ENCODE measurements at regions not wholly inside any gene's neighbourhood (a gene's known extent, or its start where the extent isn't known, plus 50 kb on each side); places are given as distances from the start of the nearest gene placed in this dataset.

DNA sequence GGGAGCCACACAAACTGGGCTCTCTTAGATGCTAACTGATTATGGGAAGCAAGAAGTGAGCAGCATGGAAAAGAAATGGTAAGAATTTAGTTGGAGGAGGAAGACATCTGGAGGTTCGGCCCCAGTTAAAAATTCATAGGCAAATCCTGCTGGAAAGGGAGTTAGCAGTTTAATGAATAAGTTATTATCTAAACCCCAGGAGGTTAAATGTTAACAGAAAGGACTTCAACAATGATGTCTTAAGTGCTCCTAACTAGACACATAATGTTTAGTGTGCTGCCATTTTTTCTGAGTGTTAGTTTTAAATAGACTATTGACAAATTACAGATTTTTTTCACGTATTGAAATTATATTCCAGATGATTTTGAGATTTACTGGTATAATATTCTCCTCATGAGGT lies 1265.3 kb upstream of the ADGRL2 start:
- TF ChIP-seq, protein P1, sequence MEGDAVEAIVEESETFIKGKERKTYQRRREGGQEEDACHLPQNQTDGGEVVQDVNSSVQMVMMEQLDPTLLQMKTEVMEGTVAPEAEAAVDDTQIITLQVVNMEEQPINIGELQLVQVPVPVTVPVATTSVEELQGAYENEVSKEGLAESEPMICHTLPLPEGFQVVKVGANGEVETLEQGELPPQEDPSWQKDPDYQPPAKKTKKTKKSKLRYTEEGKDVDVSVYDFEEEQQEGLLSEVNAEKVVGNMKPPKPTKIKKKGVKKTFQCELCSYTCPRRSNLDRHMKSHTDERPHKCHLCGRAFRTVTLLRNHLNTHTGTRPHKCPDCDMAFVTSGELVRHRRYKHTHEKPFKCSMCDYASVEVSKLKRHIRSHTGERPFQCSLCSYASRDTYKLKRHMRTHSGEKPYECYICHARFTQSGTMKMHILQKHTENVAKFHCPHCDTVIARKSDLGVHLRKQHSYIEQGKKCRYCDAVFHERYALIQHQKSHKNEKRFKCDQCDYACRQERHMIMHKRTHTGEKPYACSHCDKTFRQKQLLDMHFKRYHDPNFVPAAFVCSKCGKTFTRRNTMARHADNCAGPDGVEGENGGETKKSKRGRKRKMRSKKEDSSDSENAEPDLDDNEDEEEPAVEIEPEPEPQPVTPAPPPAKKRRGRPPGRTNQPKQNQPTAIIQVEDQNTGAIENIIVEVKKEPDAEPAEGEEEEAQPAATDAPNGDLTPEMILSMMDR (conservative IDR thresholded peaks at IDR 0.05) = no peak
- peaks cover 3% of the 10 kb centered on the region for H3K9me3 Mint-ChIP-seq
- H3K27ac Mint-ChIP-seq (ENCODE audit: unreplicated experiment) = peak overlapping the region; percentile 76
- H3K27me3 Mint-ChIP-seq (ENCODE audit: low read depth) = no peaks in the 10 kb centered on the region
- H3K36me3 Mint-ChIP-seq (ENCODE audit: low read depth) = no peaks in the 10 kb centered on the region
- peaks cover 58% of the 10 kb centered on the region for H3K4me1 Mint-ChIP-seq
- H3K4me3 Mint-ChIP-seq = peak overlapping the region; percentile 36
- DNase-seq (ENCODE audit: low read depth, low spot score) = no peak

DNA sequence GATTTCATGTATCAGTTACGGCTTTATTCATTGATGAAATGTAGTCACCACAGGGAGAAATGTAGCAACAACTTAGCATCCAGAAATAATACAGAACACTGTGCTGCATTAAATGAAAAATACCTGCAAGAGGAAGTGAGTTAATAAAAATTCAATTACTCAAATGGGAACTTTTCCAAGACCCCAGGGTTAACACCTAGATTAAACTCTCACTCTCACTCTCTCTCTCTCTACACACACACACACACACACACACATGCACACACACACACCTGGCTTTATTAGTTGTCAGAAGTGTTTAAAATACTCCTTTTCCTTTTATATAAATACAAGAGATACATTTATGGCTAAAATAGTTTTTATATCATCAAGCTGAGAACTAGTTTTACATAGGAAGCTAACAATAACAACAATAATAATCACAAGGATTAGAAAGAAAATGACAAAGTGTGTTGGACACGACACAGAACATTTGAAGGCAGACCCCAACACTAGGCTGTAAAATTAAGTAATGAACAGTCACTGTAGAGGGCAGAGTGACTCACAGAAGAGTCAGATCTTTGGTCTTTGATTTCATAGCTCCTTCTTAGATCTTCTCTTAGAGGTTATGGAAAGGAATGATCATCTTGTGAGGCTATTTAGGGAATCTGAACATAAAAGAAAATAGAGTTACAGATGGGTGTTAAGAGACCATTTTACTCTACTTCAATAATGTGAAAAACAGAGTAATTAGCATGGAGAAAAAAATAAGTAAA lies 1266.0 kb upstream of the ADGRL2 start:
- peaks cover 3% of the 10 kb centered on the region for H3K9me3 Mint-ChIP-seq
- no peaks in the 10 kb centered on the region for H3K27me3 Mint-ChIP-seq (ENCODE audit: low read depth)
- H3K36me3 Mint-ChIP-seq (ENCODE audit: low read depth) = no peaks in the 10 kb centered on the region
- H3K4me3 Mint-ChIP-seq = peak overlapping the region; percentile 36
- H3K4me1 Mint-ChIP-seq = peaks cover 54% of the 10 kb centered on the region
- TF ChIP-seq, protein P1 (conservative IDR thresholded peaks at IDR 0.05) = no peak
- no peak for DNase-seq (ENCODE audit: low read depth, low spot score)
- H3K27ac Mint-ChIP-seq (ENCODE audit: unreplicated experiment) = peak overlapping the region; percentile 46

DNA sequence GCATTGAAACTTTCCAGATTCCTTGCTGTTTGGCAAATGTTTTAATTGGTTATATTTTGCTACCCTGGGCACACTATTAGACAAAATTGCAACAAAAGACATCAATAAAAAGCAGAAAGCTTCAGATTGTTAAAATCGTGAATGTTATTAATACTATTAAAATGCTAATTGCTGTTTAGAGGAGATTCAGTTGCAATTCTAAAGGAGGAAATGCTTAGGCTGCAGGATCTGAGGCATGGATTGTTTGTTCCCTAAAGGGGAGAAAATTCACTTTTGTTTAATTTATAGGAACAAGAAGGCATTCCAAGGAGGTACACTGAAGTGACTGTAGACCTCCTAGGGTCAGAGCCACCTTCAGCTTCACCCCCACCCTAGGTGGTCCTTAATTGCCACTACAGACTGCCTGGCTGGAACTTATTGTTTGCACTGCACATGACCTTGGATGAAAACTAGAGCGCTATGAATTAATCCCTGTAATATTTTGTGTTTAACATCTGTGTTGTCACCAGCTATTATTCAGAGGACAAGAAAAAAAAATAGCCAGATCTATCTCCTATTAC lies 1266.9 kb upstream of the ADGRL2 start:
- peak overlapping the region; percentile 8 for H3K27ac Mint-ChIP-seq (ENCODE audit: unreplicated experiment)
- DNase-seq (ENCODE audit: low read depth, low spot score) = no peak
- no peaks in the 10 kb centered on the region for H3K36me3 Mint-ChIP-seq (ENCODE audit: low read depth)
- H3K9me3 Mint-ChIP-seq = peaks cover 3% of the 10 kb centered on the region
- H3K4me1 Mint-ChIP-seq = peaks cover 54% of the 10 kb centered on the region
- peak overlapping the region; percentile 33 for H3K4me3 Mint-ChIP-seq
- TF ChIP-seq, protein P1 (conservative IDR thresholded peaks at IDR 0.05) = no peak
- H3K27me3 Mint-ChIP-seq (ENCODE audit: low read depth) = no peaks in the 10 kb centered on the region

DNA sequence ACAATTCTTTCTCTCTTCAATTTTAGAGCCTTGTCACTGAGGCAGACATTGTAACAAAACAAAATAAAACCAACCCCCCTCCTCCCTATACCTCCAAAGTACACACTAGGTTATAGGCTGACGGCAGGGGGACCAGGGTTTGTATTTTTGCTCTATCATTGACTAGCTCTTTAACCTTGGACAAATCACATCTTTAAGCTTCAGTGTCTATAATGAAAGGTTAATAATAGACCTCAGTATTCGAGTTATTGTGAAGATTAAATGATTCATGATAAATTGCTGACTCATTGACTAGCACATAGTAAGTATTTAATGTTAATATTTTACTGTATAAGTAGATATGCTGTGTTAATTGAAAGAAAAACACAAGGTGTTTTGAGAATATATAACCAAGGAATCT lies 1267.6 kb upstream of the ADGRL2 start:
- no peak overlapping the region for H3K27ac Mint-ChIP-seq (ENCODE audit: unreplicated experiment)

DNA sequence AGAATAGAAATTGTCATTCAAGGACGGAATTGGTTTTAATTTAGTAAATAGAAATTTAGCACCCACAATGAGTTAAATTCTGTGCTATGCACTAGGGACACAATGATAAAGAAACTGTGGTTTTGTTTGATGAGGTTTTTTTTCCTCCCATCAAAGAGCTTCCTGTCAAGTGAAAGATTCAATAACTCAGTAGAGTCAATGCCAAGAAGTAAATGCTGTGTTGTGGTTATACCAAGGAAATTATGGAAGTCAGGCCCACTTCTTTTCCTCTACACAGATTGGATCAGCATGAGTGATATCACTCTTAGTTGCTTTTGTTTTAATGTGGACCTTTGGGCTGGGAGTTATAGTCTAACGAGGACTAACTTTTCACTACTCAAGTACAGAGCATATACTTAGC lies 1269.6 kb upstream of the ADGRL2 start:
- DNase-seq (ENCODE audit: low read depth, low spot score) = no peak
- TF ChIP-seq, protein P1 (conservative IDR thresholded peaks at IDR 0.05) = no peak
- peaks cover 40% of the 10 kb centered on the region for H3K4me1 Mint-ChIP-seq
- H3K27ac Mint-ChIP-seq (ENCODE audit: unreplicated experiment) = no peak overlapping the region
- no peaks in the 10 kb centered on the region for H3K27me3 Mint-ChIP-seq (ENCODE audit: low read depth)
- H3K36me3 Mint-ChIP-seq (ENCODE audit: low read depth) = no peaks in the 10 kb centered on the region
- H3K9me3 Mint-ChIP-seq = no peaks in the 10 kb centered on the region
- H3K4me3 Mint-ChIP-seq = no peak overlapping the region

More for the DNA sequence above, 1267.6 kb upstream of the ADGRL2 start:
- no peak for DNase-seq (ENCODE audit: low read depth, low spot score)
- peak overlapping the region; percentile 2 for H3K4me3 Mint-ChIP-seq
- peaks cover 54% of the 10 kb centered on the region for H3K4me1 Mint-ChIP-seq
- TF ChIP-seq, protein P1 (conservative IDR thresholded peaks at IDR 0.05) = no peak
- no peaks in the 10 kb centered on the region for H3K9me3 Mint-ChIP-seq
- no peaks in the 10 kb centered on the region for H3K27me3 Mint-ChIP-seq (ENCODE audit: low read depth)
- no peaks in the 10 kb centered on the region for H3K36me3 Mint-ChIP-seq (ENCODE audit: low read depth)
